Activated T-cell treated with anti-CD3 and anti-CD28 coated beads, Interleukin-2, amount 50 U/mL, for 72 hours (primary cell): ENCODE measurements at regions not wholly inside any gene's neighbourhood (a gene's known extent, or its start where the extent isn't known, plus 50 kb on each side); places are given as distances from the start of the nearest gene placed in this dataset.

Source experiments
- ATAC-seq, 2 donors: fragments of 150-1000 bp; cut with Tn5 transposase; replicated peaks in 1 of 2; 2 replicates each; pipeline ENCODE4 v1.10.0; 2021; ENCODE audit warnings: moderate library complexity in 2 of 2, mild to moderate bottlenecking in 1 of 2
- DNase-seq, 2 donors: peaks; one replicate each; pipeline ENCODE4 v3.0.0; 2021 to 2022; ENCODE audit warnings: mixed read lengths in 1 of 2
- H3K27ac Mint-ChIP-seq: one replicate; pipeline ENCODE4 v1.8.0; 2022; ENCODE audit warnings: mild to moderate bottlenecking, moderate library complexity, mixed read lengths
- H3K27me3 Mint-ChIP-seq: one replicate; pipeline ENCODE4 v1.8.0; 2022; ENCODE audit warnings: low read depth, mixed read lengths
- H3K36me3 Mint-ChIP-seq, 2 donors: one replicate each; pipeline ENCODE4 v1.8.0; 2022; ENCODE audit warnings: mixed read lengths in 2 of 2, mild to moderate bottlenecking in 1 of 2; ENCODE audit not compliant: insufficient read depth in 2 of 2
- H3K4me1 Mint-ChIP-seq: one replicate; pipeline ENCODE4 v1.8.0; 2022; ENCODE audit warnings: low read depth, mixed read lengths
- H3K4me3 Mint-ChIP-seq, 2 donors: one replicate each; pipeline ENCODE4 v1.8.0; 2022; ENCODE audit warnings: mild to moderate bottlenecking in 2 of 2, mixed read lengths in 2 of 2, moderate library complexity in 2 of 2
- H3K9me3 Mint-ChIP-seq, 2 donors: one replicate each; pipeline ENCODE4 v1.8.0; 2022; ENCODE audit warnings: mixed read lengths in 2 of 2

DNA sequence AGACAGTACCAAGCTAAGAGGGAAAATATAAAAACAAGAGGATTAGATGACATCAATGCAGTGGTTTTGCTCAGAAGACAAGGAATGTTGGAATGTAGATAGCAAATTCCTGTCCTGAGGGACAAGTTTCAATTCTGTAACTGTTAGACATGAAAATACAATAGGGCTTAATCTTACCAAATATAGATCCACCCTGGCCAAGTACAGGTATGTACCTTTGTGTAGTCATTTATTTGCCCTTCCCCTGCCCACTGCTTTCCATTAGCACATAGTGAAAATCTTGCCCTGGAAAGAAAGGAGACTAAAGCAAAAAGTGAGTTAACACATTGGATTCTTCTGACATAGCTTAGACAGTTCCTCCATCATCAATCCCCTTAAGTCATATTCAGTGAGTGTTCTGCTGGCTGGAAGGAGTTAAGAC, 389.0 kb upstream of the THBS1 start:
- DNase-seq, result no peak
- Mint-ChIP-seq H3K9me3 (peaks cover 0 to 1% of the 10 kb centered on the region in 2 donors), H3K27ac (no peak overlapping the region), H3K27me3 (no peaks in the 10 kb centered on the region), H3K4me3 (no peak overlapping the region), H3K36me3 (no peaks in the 10 kb centered on the region), H3K4me1 (no peaks in the 10 kb centered on the region)
- ATAC-seq, result no peak

- Mint-ChIP-seq H3K4me1 (no peaks in the 10 kb centered on the region), H3K27ac (no peak overlapping the region), H3K36me3 (no peaks in the 10 kb centered on the region), H3K4me3 (no peak overlapping the region), H3K9me3 (peaks cover 0 to 1% of the 10 kb centered on the region in 2 donors), H3K27me3 (no peaks in the 10 kb centered on the region)
- ATAC-seq (no peak), DNase-seq (no peak)
Observed at GRCh38 chr15:39192351-39192750, 388.5 kb upstream of the THBS1 start.

DNA sequence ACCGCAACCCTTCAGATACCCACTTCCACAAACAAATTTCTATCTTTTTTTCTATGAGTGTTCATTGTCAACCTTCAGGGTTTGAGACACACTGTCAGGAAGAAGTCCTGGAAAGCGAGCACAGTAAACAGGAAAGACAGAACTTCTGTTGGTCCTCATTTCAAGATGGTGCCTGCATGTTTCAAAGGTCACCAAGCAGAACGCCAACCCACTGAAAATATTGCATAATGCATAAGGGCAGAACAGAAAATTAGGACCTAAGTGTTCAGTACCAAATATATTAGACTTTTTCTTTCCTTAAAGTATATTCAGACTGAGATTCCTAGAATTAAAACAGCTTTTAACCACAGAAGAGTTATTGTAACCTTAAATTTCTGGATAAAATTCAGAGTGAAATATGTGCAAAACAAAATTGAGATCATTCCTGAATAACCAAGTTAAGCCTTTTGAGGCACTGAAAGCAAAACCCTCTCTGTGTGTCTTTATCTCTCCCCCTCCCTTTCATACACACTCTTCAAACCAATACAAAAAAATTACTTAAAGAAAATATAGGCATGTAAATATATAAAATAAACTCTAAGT, 387.8 kb upstream of the THBS1 start:
- Mint-ChIP-seq H3K9me3 (peaks cover 0 to 1% of the 10 kb centered on the region in 2 donors), H3K36me3 (no peaks in the 10 kb centered on the region), H3K4me1 (no peaks in the 10 kb centered on the region), H3K27me3 (no peaks in the 10 kb centered on the region), H3K27ac (no peak overlapping the region), H3K4me3 (no peak overlapping the region)
- ATAC-seq, result no peak
- no peak for DNase-seq

DNA sequence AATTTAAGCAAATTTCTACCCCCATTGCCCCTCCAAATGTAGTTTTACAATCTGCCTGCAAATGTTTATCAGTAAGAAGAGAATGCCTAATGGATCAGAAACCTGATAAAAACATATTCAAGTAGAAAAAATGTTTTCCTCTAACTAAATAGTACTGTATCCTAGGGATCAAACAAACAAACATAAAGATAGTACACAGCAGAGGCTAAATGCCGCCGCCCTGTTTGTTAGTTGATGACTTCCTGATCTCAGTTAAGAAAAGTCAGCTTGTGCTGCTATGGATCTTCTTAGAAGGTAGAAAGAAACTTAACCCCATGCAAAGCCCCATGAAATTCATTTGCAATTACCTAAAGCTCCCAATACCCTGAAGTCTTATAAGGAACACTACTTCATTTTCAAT, 387.3 kb upstream of the THBS1 start:
- no peak overlapping the region for H3K27ac Mint-ChIP-seq
- H3K27me3 Mint-ChIP-seq, result no peaks in the 10 kb centered on the region
- no peaks in the 10 kb centered on the region for H3K4me1 Mint-ChIP-seq
- no peak overlapping the region for H3K4me3 Mint-ChIP-seq
- DNase-seq (no peak), ATAC-seq (no peak)
- peaks cover 0 to 1% of the 10 kb centered on the region in 2 donors for H3K9me3 Mint-ChIP-seq
- H3K36me3 Mint-ChIP-seq, result no peaks in the 10 kb centered on the region

GRCh38 chr15:39194106-39194830, 386.6 kb upstream of the THBS1 start:
- DNase-seq (no peak), ATAC-seq (no peak)
- no peak overlapping the region for H3K27ac Mint-ChIP-seq
- no peaks in the 10 kb centered on the region for H3K27me3 Mint-ChIP-seq
- H3K4me3 Mint-ChIP-seq, result no peak overlapping the region
- H3K4me1 Mint-ChIP-seq, result no peaks in the 10 kb centered on the region
- H3K36me3 Mint-ChIP-seq, result no peaks in the 10 kb centered on the region
- peaks cover 0 to 1% of the 10 kb centered on the region in 2 donors for H3K9me3 Mint-ChIP-seq

DNA sequence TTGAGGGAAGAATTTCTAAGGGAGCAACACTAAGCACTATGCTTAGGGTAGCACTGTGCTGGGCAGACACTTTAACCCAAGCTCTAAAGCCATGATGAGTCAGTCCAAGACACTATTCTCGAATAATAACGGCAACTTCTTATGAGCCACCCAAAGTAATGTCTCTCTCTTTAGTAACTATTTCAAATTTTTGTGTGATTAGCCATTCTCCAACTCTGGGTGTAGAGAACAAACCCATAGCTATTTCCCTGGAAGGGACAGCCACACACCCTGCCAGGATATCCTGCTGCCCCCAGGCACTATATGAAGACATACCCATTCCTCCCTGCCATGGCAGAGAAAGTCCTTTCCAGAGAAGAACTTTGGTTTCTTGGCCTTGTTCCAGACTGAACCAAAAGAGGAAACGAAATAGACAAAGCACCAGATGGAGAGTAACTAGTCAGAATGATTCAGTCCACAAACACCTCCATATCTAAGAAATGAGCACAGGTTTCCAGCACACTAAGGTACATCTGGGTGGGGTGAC, 384.9 kb upstream of the THBS1 start:
- ATAC-seq (no peak), DNase-seq (no peak)
- H3K9me3 Mint-ChIP-seq, result peaks cover 0 to under 1% of the 10 kb centered on the region in 2 donors
- H3K27me3 Mint-ChIP-seq, result no peaks in the 10 kb centered on the region
- no peaks in the 10 kb centered on the region for H3K36me3 Mint-ChIP-seq
- no peak overlapping the region for H3K27ac Mint-ChIP-seq
- no peak overlapping the region for H3K4me3 Mint-ChIP-seq
- H3K4me1 Mint-ChIP-seq, result no peaks in the 10 kb centered on the region

GRCh38 chr15:39198044-39199000, 382.6 kb upstream of the THBS1 start:
- no peaks in the 10 kb centered on the region for H3K27me3 Mint-ChIP-seq
- no peak for ATAC-seq
- no peak for DNase-seq
- H3K4me1 Mint-ChIP-seq, result no peaks in the 10 kb centered on the region
- no peaks in the 10 kb centered on the region for H3K9me3 Mint-ChIP-seq
- no peak overlapping the region for H3K4me3 Mint-ChIP-seq
- no peaks in the 10 kb centered on the region for H3K36me3 Mint-ChIP-seq
- no peak overlapping the region for H3K27ac Mint-ChIP-seq

DNA sequence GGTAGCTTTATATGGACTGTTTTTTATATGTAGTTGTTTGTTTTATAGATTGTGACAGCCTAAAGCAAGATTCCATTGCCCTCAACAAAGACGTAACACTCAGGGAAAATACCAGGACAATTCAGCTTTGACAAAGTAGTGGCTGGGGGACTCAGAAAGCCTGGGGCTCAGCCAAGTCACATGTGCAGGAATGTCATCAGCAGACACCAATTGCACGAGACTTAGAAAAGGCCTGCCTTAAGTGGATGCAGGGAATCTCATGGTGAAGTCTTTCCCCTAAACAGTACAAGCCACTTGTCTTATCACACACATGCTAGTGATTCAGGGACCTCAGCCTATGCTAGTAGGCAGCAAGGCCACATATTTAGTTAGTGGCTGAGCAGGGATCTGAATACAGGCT, 381.8 kb upstream of the THBS1 start:
- Mint-ChIP-seq H3K9me3 (no peaks in the 10 kb centered on the region), H3K27ac (no peak overlapping the region), H3K27me3 (no peaks in the 10 kb centered on the region), H3K4me1 (no peaks in the 10 kb centered on the region), H3K4me3 (no peak overlapping the region), H3K36me3 (no peaks in the 10 kb centered on the region)
- DNase-seq (no peak), ATAC-seq (no peak)

GRCh38 chr15:39200586-39200985, 380.3 kb upstream of the THBS1 start:
- Mint-ChIP-seq H3K27me3 (no peaks in the 10 kb centered on the region), H3K4me3 (no peak overlapping the region), H3K36me3 (no peaks in the 10 kb centered on the region), H3K27ac (no peak overlapping the region), H3K9me3 (no peaks in the 10 kb centered on the region), H3K4me1 (no peaks in the 10 kb centered on the region)
- ATAC-seq, result no peak
- no peak for DNase-seq

GRCh38 chr15:39202641-39203040, 378.2 kb upstream of the THBS1 start:
- DNase-seq (no peak), ATAC-seq (no peak)
- Mint-ChIP-seq H3K27me3 (no peaks in the 10 kb centered on the region), H3K4me1 (no peaks in the 10 kb centered on the region), H3K36me3 (no peaks in the 10 kb centered on the region), H3K27ac (no peak overlapping the region), H3K4me3 (no peak overlapping the region), H3K9me3 (no peaks in the 10 kb centered on the region)

- no peaks in the 10 kb centered on the region for H3K27me3 Mint-ChIP-seq
- H3K4me3 Mint-ChIP-seq, result no peak overlapping the region
- no peak for DNase-seq
Observed at GRCh38 chr15:39204031-39204430, 376.8 kb upstream of the THBS1 start.

GRCh38 chr15:39205081-39205480, 375.8 kb upstream of the THBS1 start:
- Mint-ChIP-seq H3K9me3 (no peaks in the 10 kb centered on the region), H3K4me1 (no peaks in the 10 kb centered on the region), H3K4me3 (no peak overlapping the region), H3K36me3 (no peaks in the 10 kb centered on the region), H3K27me3 (no peaks in the 10 kb centered on the region), H3K27ac (no peak overlapping the region)
- DNase-seq (no peak), ATAC-seq (no peak)

More at GRCh38 chr15:39204031-39204430, 376.8 kb upstream of the THBS1 start:
- H3K9me3 Mint-ChIP-seq, result no peaks in the 10 kb centered on the region
- no peak for ATAC-seq
- no peaks in the 10 kb centered on the region for H3K4me1 Mint-ChIP-seq
- H3K27ac Mint-ChIP-seq, result no peak overlapping the region
- no peaks in the 10 kb centered on the region for H3K36me3 Mint-ChIP-seq
